Neutrophil (primary cell): ENCODE measurements at regions not wholly inside any gene's neighbourhood (a gene's known extent, or its start where the extent isn't known, plus 50 kb on each side); places are given as distances from the start of the nearest gene placed in this dataset.

Experiments
- H3K27ac ChIP-seq: fragments of 200-600 bp; sonication (generic); 2 replicates; pipeline ENCODE4 v1.5.1; 2016; ENCODE audit warnings: mild to moderate bottlenecking, moderate library complexity
- H3K27me3 ChIP-seq: fragments of 200-600 bp; sonication (generic); 2 replicates; pipeline ENCODE4 v1.6.0; 2016; ENCODE audit warnings: mild to moderate bottlenecking
- H3K36me3 ChIP-seq: fragments of 200-600 bp; sonication (generic); 2 replicates; pipeline ENCODE4 v1.5.1; 2017
- H3K4me1 ChIP-seq, 2 experiments: fragments of 200-600 bp in 1 of 2; sonication (generic) in 1 of 2; 1 replicate in 1 of 2; 2 replicates in 1 of 2; pipeline versions ENCODE4 v1.5.1 to v1.6.1; 2013 to 2016; ENCODE audit warnings: low read depth in 1 of 2, low read length in 1 of 2, mild to moderate bottlenecking in 1 of 2, moderate library complexity in 1 of 2; ENCODE audit not compliant: control insufficient read depth in 1 of 2, insufficient read depth in 1 of 2
- H3K4me3 ChIP-seq, 2 experiments: fragments of 200-600 bp in 1 of 2; sonication (generic) in 1 of 2; 1 replicate in 1 of 2; 2 replicates in 1 of 2; pipeline ENCODE4 v1.5.1; 2013 to 2016; ENCODE audit warnings: low read depth in 1 of 2, low read length in 1 of 2, mild to moderate bottlenecking in 1 of 2, moderate library complexity in 1 of 2
- H3K9me3 ChIP-seq: fragments of 200-600 bp; sonication (generic); 2 replicates; pipeline ENCODE4 v1.5.1; 2016
- CTCF ChIP-seq: fragments of 200-600 bp; sonication (generic); IDR thresholded peaks from 2 replicates; pipeline ENCODE4 v1.5.1; 2016; ENCODE audit warnings: antibody characterized with exemption

- TF ChIP-seq CTCF: no peak
- H3K9me3 ChIP-seq: no peaks in the 10 kb centered on the region
- no peaks in the 10 kb centered on the region for H3K27me3 ChIP-seq
- H3K4me1 ChIP-seq: no peaks in the 10 kb centered on the region
- H3K4me3 ChIP-seq: no peak overlapping the region
- H3K27ac ChIP-seq: no peak overlapping the region
- no peaks in the 10 kb centered on the region for H3K36me3 ChIP-seq
Observed at GRCh38 chr9:81420024-81420423, 269.3 kb downstream of the TLE1 start.

GRCh38 chr9:81417941-81418340 lies 271.4 kb downstream of the TLE1 start:
- Histone ChIP-seq H3K4me3 (no peak overlapping the region), H3K27me3 (no peaks in the 10 kb centered on the region), H3K4me1 (peaks cover 3 to 4% of the 10 kb centered on the region in 2 experiments), H3K27ac (no peak overlapping the region), H3K9me3 (no peaks in the 10 kb centered on the region), H3K36me3 (no peaks in the 10 kb centered on the region)
- no peak for TF ChIP-seq CTCF

- TF ChIP-seq CTCF: no peak
- Histone ChIP-seq H3K9me3 (no peaks in the 10 kb centered on the region), H3K4me3 (no peak overlapping the region), H3K4me1 (peaks cover 3 to 4% of the 10 kb centered on the region in 2 experiments), H3K27me3 (no peaks in the 10 kb centered on the region), H3K27ac (no peak overlapping the region), H3K36me3 (no peaks in the 10 kb centered on the region)
Observed at GRCh38 chr9:81417299-81417675, 272.1 kb downstream of the TLE1 start.

- no peak overlapping the region for H3K27ac ChIP-seq
- no peak for TF ChIP-seq CTCF
- H3K4me3 ChIP-seq: no peak overlapping the region
- H3K36me3 ChIP-seq: no peaks in the 10 kb centered on the region
- no peaks in the 10 kb centered on the region for H3K27me3 ChIP-seq
- peaks cover 3 to 4% of the 10 kb centered on the region in 2 experiments for H3K4me1 ChIP-seq
- H3K9me3 ChIP-seq: no peaks in the 10 kb centered on the region
Observed at GRCh38 chr9:81416476-81417298, 272.7 kb downstream of the TLE1 start.

GRCh38 chr9:81414836-81415235 lies 274.5 kb downstream of the TLE1 start:
- Histone ChIP-seq H3K4me1 (peaks cover 3 to 4% of the 10 kb centered on the region in 2 experiments), H3K27me3 (no peaks in the 10 kb centered on the region), H3K27ac (no peak overlapping the region), H3K4me3 (no peak overlapping the region), H3K36me3 (no peaks in the 10 kb centered on the region), H3K9me3 (no peaks in the 10 kb centered on the region)
- no peak for TF ChIP-seq CTCF
